Kidney (tissue), 13 donors: ENCODE measurements at regions not wholly inside any gene's neighbourhood (a gene's known extent, or its start where the extent isn't known, plus 50 kb on each side); places are given as distances from the start of the nearest gene placed in this dataset.

ENCODE experiments used
- DNase-seq, 5 donors: peaks; one replicate each; pipeline ENCODE4 v3.0.0-alpha.2; 2013 to 2020
- FAIRE-seq: peaks from 2 replicates; lab custom pipeline; 2012; peaks lifted over from hg19 to GRCh38; lab: Jason Lieb, UNC
- H3K27ac ChIP-seq, 2 donors: one replicate each; pipeline ENCODE4 v1.7.0; 2013; ENCODE audit warnings: low read depth in 2 of 2, low read length in 2 of 2, inconsistent platforms in 1 of 2
- H3K27me3 ChIP-seq: one replicate; pipeline ENCODE4 v1.7.1; 2013; ENCODE audit warnings: low read length, inconsistent platforms; ENCODE audit not compliant: control insufficient read depth, insufficient read depth
- H3K36me3 ChIP-seq, 3 donors: one replicate each; pipeline versions ENCODE4 v1.7.0 to v1.7.1; 2013; ENCODE audit warnings: low read length in 3 of 3, control low read depth in 1 of 3, inconsistent platforms in 1 of 3; ENCODE audit not compliant: insufficient read depth in 3 of 3, control insufficient read depth in 2 of 3
- H3K4me1 ChIP-seq, 3 donors: one replicate each; pipeline versions ENCODE4 v1.7.0 to v1.7.1; 2013; ENCODE audit warnings: low read length in 3 of 3, inconsistent platforms in 1 of 3, low read depth in 1 of 3; ENCODE audit not compliant: control insufficient read depth in 2 of 3, insufficient read depth in 2 of 3
- H3K4me3 ChIP-seq, 3 donors: one replicate each; pipeline versions ENCODE4 v1.7.0 to v1.8.1; 2013; ENCODE audit warnings: low read length in 3 of 3, control low read depth in 1 of 3, inconsistent platforms in 1 of 3
- H3K9ac ChIP-seq, 3 donors: one replicate each; pipeline versions ENCODE4 v1.7.0 to v1.7.1; 2013; ENCODE audit warnings: low read length in 3 of 3, control low read depth in 1 of 3, inconsistent platforms in 1 of 3
- H3K9me3 ChIP-seq, 3 donors: one replicate each; pipeline versions ENCODE4 v1.7.0 to v1.7.1; 2013; ENCODE audit warnings: low read length in 3 of 3, control low read depth in 1 of 3, inconsistent platforms in 1 of 3; ENCODE audit not compliant: control insufficient read depth in 2 of 3, insufficient read depth in 1 of 3
- intact Hi-C: fragments of 100-400 bp; cut with DNase I; formaldehyde crosslinking; loops from one replicate; pipeline ENCODE4 v1.11.1; 2022
- TF ChIP-seq, protein P1 (sequence below): IDR thresholded peaks from 3 replicates; pipeline ENCODE4 v1.5.1; 2012; ENCODE audit warnings: mild to moderate bottlenecking, moderate library complexity, borderline replicate concordance; ENCODE audit not compliant: insufficient read depth; ENCODE audit errors: extremely low read depth
- donor health status: control.
- donor health status: control.
- donor health status: control.
- donor health status: control.
- donor health status: control.
- donor health status: DM: yes; HTN: yes; CAD: no.
- donor health status: Normal renal cell carcinoma (clear cell type).

DNA sequence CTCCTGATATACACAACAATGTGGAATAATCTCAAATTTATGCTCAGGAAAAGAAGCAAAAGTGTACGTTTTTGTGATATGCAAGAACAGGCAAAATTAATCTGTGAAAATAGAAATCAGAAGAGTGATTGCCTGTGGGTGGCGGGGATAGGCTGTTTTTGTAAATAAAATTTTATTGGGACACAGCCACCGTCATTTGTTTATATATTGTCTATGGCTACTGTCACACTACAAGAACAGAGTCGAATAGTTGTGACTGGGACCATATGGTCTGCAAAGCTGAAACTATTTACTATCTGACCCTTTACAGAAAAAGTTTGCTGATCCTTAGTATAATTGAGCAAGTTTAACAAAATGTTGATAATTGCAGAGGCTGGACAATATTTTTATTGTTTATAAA is 269.5 kb upstream of the HTR2A start:
- no peak overlapping the region for H3K9ac ChIP-seq
- H3K27ac ChIP-seq = no peak overlapping the region
- no peaks in the 10 kb centered on the region for H3K9me3 ChIP-seq
- TF ChIP-seq, protein P1, sequence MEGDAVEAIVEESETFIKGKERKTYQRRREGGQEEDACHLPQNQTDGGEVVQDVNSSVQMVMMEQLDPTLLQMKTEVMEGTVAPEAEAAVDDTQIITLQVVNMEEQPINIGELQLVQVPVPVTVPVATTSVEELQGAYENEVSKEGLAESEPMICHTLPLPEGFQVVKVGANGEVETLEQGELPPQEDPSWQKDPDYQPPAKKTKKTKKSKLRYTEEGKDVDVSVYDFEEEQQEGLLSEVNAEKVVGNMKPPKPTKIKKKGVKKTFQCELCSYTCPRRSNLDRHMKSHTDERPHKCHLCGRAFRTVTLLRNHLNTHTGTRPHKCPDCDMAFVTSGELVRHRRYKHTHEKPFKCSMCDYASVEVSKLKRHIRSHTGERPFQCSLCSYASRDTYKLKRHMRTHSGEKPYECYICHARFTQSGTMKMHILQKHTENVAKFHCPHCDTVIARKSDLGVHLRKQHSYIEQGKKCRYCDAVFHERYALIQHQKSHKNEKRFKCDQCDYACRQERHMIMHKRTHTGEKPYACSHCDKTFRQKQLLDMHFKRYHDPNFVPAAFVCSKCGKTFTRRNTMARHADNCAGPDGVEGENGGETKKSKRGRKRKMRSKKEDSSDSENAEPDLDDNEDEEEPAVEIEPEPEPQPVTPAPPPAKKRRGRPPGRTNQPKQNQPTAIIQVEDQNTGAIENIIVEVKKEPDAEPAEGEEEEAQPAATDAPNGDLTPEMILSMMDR = no peak
- DNase-seq = peak in 2 of 5 donors; percentile 30 to 70
- intact Hi-C loops = no loop called here
- H3K27me3 ChIP-seq = no peaks in the 10 kb centered on the region
- no peak for FAIRE-seq
- no peaks in the 10 kb centered on the region for H3K4me1 ChIP-seq
- no peaks in the 10 kb centered on the region for H3K36me3 ChIP-seq
- no peak overlapping the region for H3K4me3 ChIP-seq

DNA sequence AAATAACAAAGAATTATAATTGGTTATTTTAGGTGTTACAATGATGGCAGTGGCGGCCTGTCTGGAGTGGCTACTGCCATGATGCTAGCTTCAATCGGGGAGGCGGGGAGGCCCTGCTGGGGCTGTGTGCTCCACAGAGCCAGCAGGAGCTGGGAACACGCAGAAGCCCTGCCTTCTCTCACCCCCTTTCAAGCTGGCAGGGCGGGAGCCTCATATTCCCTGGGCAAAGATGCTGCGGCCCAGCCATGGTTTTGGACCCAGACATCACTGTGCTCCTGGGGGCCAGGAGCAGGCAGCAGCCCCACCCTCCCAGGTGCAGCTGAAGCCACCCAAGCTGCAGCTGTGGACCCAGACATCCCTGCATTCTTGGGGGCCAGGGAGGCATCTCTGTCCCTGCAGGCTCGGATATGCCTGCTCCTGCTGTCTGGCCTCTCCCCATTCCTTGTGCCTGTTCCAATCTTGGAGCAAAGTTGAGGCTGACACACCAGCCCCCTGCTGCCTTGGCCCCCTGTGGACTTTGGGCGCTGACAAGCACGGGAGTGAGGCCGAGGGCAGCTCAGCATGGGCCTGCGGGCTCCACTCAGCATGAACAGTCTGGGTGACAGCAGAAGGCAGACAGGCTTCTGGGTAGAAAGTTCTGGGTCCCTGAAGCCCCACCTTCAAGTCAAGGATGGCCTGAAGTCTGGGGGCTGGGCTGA is 263.1 kb upstream of the HTR2A start:
- peak in 1 of 5 donors; percentile 55 for DNase-seq
- Histone ChIP-seq H3K4me3 (no peak overlapping the region), H3K27ac (no peak overlapping the region), H3K4me1 (no peaks in the 10 kb centered on the region), H3K36me3 (no peaks in the 10 kb centered on the region), H3K9me3 (no peaks in the 10 kb centered on the region), H3K27me3 (no peaks in the 10 kb centered on the region), H3K9ac (no peak overlapping the region)
- intact Hi-C loops = no loop called here
- FAIRE-seq = no peak
- TF ChIP-seq, protein P1 = no peak

DNA sequence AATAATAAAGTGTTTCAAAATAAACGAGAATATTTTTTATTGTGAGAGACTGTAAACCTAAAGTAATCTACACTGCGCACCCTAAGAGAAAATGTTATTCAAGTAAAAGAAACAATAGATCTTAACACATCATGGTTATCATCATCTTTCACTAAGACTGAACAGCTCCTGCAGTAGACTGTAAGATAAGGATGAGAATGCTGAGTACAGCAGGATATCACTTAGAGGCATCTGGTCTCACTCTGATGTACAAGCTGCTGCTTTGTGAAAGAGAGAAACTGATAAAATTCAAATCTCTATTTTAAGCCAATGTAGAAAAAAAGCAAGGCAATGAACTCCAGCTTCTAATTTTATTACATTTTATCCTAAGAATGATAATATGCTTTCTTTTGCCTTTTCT is 261.7 kb upstream of the HTR2A start:
- Histone ChIP-seq H3K9me3 (no peaks in the 10 kb centered on the region), H3K4me1 (no peaks in the 10 kb centered on the region), H3K27ac (no peak overlapping the region), H3K36me3 (no peaks in the 10 kb centered on the region), H3K9ac (no peak overlapping the region), H3K4me3 (no peak overlapping the region), H3K27me3 (no peaks in the 10 kb centered on the region)
- FAIRE-seq (no peak), DNase-seq (no peak)
- intact Hi-C loops = no loop called here
- TF ChIP-seq, protein P1 = no peak

DNA sequence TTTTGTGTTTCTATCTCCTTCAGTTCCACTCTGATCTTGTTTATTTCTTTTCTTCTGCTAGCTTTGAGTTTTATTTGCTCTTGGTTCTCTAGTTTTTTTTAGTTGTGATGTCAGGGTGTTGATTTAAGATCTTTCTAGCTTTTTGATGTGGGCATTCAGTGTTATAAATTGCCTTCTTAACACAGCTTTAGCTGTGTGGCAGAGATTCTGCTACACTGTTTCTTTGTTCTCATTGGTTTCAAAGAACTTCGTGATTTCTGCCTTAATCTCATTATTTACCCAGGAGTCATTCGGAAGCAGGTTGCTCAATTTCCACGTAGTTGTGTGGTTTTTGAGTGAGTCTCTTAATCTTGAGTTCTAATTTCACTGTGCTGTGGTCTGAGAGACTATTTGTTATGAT is 251.7 kb upstream of the HTR2A start:
- DNase-seq = no peak

More for the DNA sequence above, 251.7 kb upstream of the HTR2A start:
- intact Hi-C loops = no loop called here
- Histone ChIP-seq H3K36me3 (no peaks in the 10 kb centered on the region), H3K4me3 (no peak overlapping the region), H3K9ac (no peak overlapping the region), H3K27ac (no peak overlapping the region), H3K9me3 (no peaks in the 10 kb centered on the region), H3K4me1 (no peaks in the 10 kb centered on the region), H3K27me3 (no peaks in the 10 kb centered on the region)
- TF ChIP-seq, protein P1 = no peak
- no peak for FAIRE-seq
